ENCODE measurements at regions not wholly inside any gene's neighbourhood (a gene's known extent, or its start where the extent isn't known, plus 50 kb on each side); places are given as distances from the start of the nearest gene placed in this dataset.

- Histone ChIP-seq H3K36me3 (no peaks in the 10 kb centered on the region), H3K4me1 (no peaks in the 10 kb centered on the region), H3K27ac (no peak overlapping the region), H3K27me3 (no peaks in the 10 kb centered on the region), H3K9me3 (no peaks in the 10 kb centered on the region), H3K4me3 (no peak overlapping the region)
- intact Hi-C loops (cut with DNase I): no loop called here
- no peak for ATAC-seq
- WGBS, 4 donors: 83 to 94% (median 86%) methylated on average over 1 of the region's 1 CpG
- no peak for DNase-seq
- no peak for TF ChIP-seq CTCF (IDR thresholded peaks at IDR 0.05)
- no peak for TF ChIP-seq POLR2A (IDR thresholded peaks at IDR 0.05)
Measured at GRCh38 chrX:20746690-20747089, 480.0 kb upstream of the RPS6KA3 start.

GRCh38 chrX:20743046-20743445 is 476.3 kb upstream of the RPS6KA3 start:
- intact Hi-C loops (cut with DNase I): no loop called here
- Histone ChIP-seq H3K27me3 (peaks cover 0 to 6% (median 0%) of the 10 kb centered on the region in 9 donors), H3K36me3 (no peaks in the 10 kb centered on the region), H3K9me3 (no peaks in the 10 kb centered on the region), H3K4me3 (no peak overlapping the region), H3K4me1 (no peaks in the 10 kb centered on the region), H3K27ac (no peak overlapping the region)
- 28 to 36% (median 32%) methylated on average over 2 of the region's 2 CpGs for whole genome bisulfite sequencing, 4 donors
- DNase-seq: no peak
- TF ChIP-seq POLR2A (IDR thresholded peaks at IDR 0.05) (no peak), CTCF (IDR thresholded peaks at IDR 0.05) (no peak)
- ATAC-seq: no peak

GRCh38 chrX:20742106-20742505 is 475.4 kb upstream of the RPS6KA3 start:
- intact Hi-C loops (cut with DNase I): no loop called here
- H3K4me3 ChIP-seq: no peak overlapping the region
- TF ChIP-seq POLR2A (IDR thresholded peaks at IDR 0.05): no peak
- TF ChIP-seq CTCF (IDR thresholded peaks at IDR 0.05): no peak
- DNase-seq (no peak), ATAC-seq (no peak)
- H3K27ac ChIP-seq: no peak overlapping the region
- no peaks in the 10 kb centered on the region for H3K4me1 ChIP-seq
- peaks cover 0 to 6% (median 0%) of the 10 kb centered on the region in 9 donors for H3K27me3 ChIP-seq
- H3K9me3 ChIP-seq: no peaks in the 10 kb centered on the region
- no peaks in the 10 kb centered on the region for H3K36me3 ChIP-seq
- WGBS, 4 donors: 44 to 65% (median 59%) methylated on average over 3 of the region's 3 CpGs

GRCh38 chrX:20740443-20740842 is 473.7 kb upstream of the RPS6KA3 start:
- WGBS, 4 donors: 66 to 90% (median 73%) methylated on average over 1 of the region's 1 CpG
- no peak for DNase-seq
- intact Hi-C loops (cut with DNase I): no loop called here
- Histone ChIP-seq H3K9me3 (no peaks in the 10 kb centered on the region), H3K4me3 (no peak overlapping the region), H3K4me1 (no peaks in the 10 kb centered on the region), H3K27me3 (peaks cover 0 to 6% (median 0%) of the 10 kb centered on the region in 9 donors), H3K36me3 (no peaks in the 10 kb centered on the region), H3K27ac (no peak overlapping the region)
- no peak for ATAC-seq
- no peak for TF ChIP-seq POLR2A (IDR thresholded peaks at IDR 0.05)
- TF ChIP-seq CTCF (IDR thresholded peaks at IDR 0.05): no peak
